Ishikawa (cell line): ENCODE measurements at regions not wholly inside any gene's neighbourhood (a gene's known extent, or its start where the extent isn't known, plus 50 kb on each side); places are given as distances from the start of the nearest gene placed in this dataset.

ENCODE experiments used
- CEBPB ChIP-seq: IDR thresholded peaks from 2 replicates; pipeline ENCODE4 v1.6.1; 2012
- CREB1 ChIP-seq: IDR thresholded peaks from 2 replicates; pipeline ENCODE4 v1.6.1; 2012; ENCODE audit warnings: low read depth
- EGR1 ChIP-seq: IDR thresholded peaks from 2 replicates; pipeline ENCODE4 v1.6.1; 2012
- EP300 ChIP-seq: IDR thresholded peaks from 2 replicates; pipeline ENCODE4 v1.6.1; 2012; ENCODE audit warnings: borderline replicate concordance
- FOXM1 ChIP-seq: IDR thresholded peaks from 2 replicates; pipeline ENCODE4 v1.6.1; 2012; ENCODE audit warnings: low read depth, borderline replicate concordance
- NFIC ChIP-seq: IDR thresholded peaks from 2 replicates; pipeline ENCODE4 v1.6.1; 2012
- RAD21 ChIP-seq: IDR thresholded peaks from 2 replicates; pipeline ENCODE4 v1.6.1; 2012; ENCODE audit warnings: low read depth
- TAF1 ChIP-seq: IDR thresholded peaks from 2 replicates; pipeline ENCODE4 v1.6.1; 2012; ENCODE audit warnings: low read depth, mild to moderate bottlenecking
- TEAD4 ChIP-seq: IDR thresholded peaks from 2 replicates; pipeline ENCODE4 v1.6.1; 2012
- ZBTB7A ChIP-seq: IDR thresholded peaks from 2 replicates; pipeline ENCODE4 v1.6.1; 2012; ENCODE audit warnings: low read depth
- TF ChIP-seq, protein P1 (sequence below): IDR thresholded peaks from 2 replicates; pipeline ENCODE4 v1.6.1; 2012
- TF ChIP-seq, protein P2 (sequence below): IDR thresholded peaks from 2 replicates; pipeline ENCODE4 v1.6.1; 2012; ENCODE audit warnings: low read depth, mild to moderate bottlenecking

DNA sequence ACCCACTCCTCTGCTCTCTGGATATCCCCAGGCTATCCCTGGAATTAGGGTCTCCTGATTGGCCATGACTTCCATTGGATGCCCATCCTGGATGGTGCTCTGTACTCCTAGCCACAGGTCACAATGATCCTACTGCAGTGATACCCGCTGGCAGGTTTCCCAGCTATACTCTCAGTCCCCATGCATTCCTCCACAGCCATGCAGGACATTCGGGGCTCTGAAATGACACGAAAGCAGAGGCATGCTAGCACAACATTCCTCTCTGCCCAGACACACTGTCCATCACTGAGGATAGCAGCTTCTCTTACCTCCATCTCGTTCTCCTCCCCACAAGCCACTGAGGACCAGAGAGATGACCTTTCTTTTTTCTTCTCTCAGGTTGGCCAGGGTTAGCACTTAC, 51.7 kb upstream of the SPATS2L start:
- TF ChIP-seq TAF1 = no peak
- no peak for TF ChIP-seq RAD21
- TF ChIP-seq, protein P1, sequence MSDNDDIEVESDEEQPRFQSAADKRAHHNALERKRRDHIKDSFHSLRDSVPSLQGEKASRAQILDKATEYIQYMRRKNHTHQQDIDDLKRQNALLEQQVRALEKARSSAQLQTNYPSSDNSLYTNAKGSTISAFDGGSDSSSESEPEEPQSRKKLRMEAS = no peak
- no peak for TF ChIP-seq FOXM1
- TF ChIP-seq NFIC = no peak
- TF ChIP-seq, protein P2, sequence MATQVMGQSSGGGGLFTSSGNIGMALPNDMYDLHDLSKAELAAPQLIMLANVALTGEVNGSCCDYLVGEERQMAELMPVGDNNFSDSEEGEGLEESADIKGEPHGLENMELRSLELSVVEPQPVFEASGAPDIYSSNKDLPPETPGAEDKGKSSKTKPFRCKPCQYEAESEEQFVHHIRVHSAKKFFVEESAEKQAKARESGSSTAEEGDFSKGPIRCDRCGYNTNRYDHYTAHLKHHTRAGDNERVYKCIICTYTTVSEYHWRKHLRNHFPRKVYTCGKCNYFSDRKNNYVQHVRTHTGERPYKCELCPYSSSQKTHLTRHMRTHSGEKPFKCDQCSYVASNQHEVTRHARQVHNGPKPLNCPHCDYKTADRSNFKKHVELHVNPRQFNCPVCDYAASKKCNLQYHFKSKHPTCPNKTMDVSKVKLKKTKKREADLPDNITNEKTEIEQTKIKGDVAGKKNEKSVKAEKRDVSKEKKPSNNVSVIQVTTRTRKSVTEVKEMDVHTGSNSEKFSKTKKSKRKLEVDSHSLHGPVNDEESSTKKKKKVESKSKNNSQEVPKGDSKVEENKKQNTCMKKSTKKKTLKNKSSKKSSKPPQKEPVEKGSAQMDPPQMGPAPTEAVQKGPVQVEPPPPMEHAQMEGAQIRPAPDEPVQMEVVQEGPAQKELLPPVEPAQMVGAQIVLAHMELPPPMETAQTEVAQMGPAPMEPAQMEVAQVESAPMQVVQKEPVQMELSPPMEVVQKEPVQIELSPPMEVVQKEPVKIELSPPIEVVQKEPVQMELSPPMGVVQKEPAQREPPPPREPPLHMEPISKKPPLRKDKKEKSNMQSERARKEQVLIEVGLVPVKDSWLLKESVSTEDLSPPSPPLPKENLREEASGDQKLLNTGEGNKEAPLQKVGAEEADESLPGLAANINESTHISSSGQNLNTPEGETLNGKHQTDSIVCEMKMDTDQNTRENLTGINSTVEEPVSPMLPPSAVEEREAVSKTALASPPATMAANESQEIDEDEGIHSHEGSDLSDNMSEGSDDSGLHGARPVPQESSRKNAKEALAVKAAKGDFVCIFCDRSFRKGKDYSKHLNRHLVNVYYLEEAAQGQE = no peak
- TF ChIP-seq EGR1 = no peak
- no peak for TF ChIP-seq EP300
- TF ChIP-seq ZBTB7A = no peak
- TF ChIP-seq CREB1 = no peak
- no peak for TF ChIP-seq TEAD4
- TF ChIP-seq CEBPB = no peak
